Thoracic aorta (tissue), 2 donors: ENCODE measurements at regions not wholly inside any gene's neighbourhood (a gene's known extent, or its start where the extent isn't known, plus 50 kb on each side); places are given as distances from the start of the nearest gene placed in this dataset.

Experiments used
- ATAC-seq: fragments of 150-250 bp; one replicate; pipeline ENCODE4 v1.8.0; 2017; ENCODE audit warnings: low read depth; ENCODE audit not compliant: insufficient number of reproducible peaks, low FRiP score
- DNase-seq: peaks from one replicate; pipeline ENCODE4 v3.0.0-alpha.2; 2020; ENCODE audit warnings: low spot score
- H3K27ac ChIP-seq, 2 donors: fragments of 200-600 bp; sonication (generic); 1 replicate in 1 of 2; 2 replicates in 1 of 2; pipeline ENCODE4 v1.5.1; 2016; ENCODE audit warnings: mild to moderate bottlenecking in 2 of 2, moderate library complexity in 2 of 2
- H3K27me3 ChIP-seq: fragments of 200-600 bp; sonication (generic); replicated peaks from 2 replicates; pipeline ENCODE4 v1.6.0; 2016; ENCODE audit warnings: mild to moderate bottlenecking; ENCODE audit not compliant: insufficient read depth
- H3K36me3 ChIP-seq: fragments of 200-600 bp; sonication (generic); one replicate; pipeline ENCODE4 v1.5.1; 2016
- H3K4me1 ChIP-seq, 2 donors: fragments of 200-600 bp; sonication (generic); 1 replicate in 1 of 2; 2 replicates in 1 of 2; pipeline versions ENCODE4 v1.5.1 to v1.6.0; 2016; ENCODE audit warnings: low read depth in 2 of 2, mild to moderate bottlenecking in 1 of 2; ENCODE audit not compliant: control insufficient read depth in 1 of 2
- H3K4me3 ChIP-seq: fragments of 200-600 bp; sonication (generic); 2 replicates; pipeline ENCODE4 v1.5.1; 2016; ENCODE audit warnings: mild to moderate bottlenecking
- H3K9me3 ChIP-seq: fragments of 200-600 bp; sonication (generic); 2 replicates; pipeline ENCODE4 v1.5.1; 2016
- CTCF ChIP-seq: fragments of 200-600 bp; sonication (generic); IDR thresholded peaks from one replicate; pipeline ENCODE4 v1.5.1; 2019; ENCODE audit warnings: antibody characterized with exemption

- no peaks in the 10 kb centered on the region for H3K36me3 ChIP-seq
- no peak for DNase-seq
- no peak for ATAC-seq
- no peaks in the 10 kb centered on the region for H3K4me1 ChIP-seq
- no peaks in the 10 kb centered on the region for H3K27me3 ChIP-seq
- TF ChIP-seq CTCF = no peak
- H3K9me3 ChIP-seq = peaks cover 4% of the 10 kb centered on the region
- no peak overlapping the region for H3K27ac ChIP-seq
- no peak overlapping the region for H3K4me3 ChIP-seq
Observed at GRCh38 chr10:21184984-21185383, 287.9 kb upstream of the NEBL start.

GRCh38 chr10:21184216-21184615, 287.1 kb upstream of the NEBL start:
- no peaks in the 10 kb centered on the region for H3K27me3 ChIP-seq
- H3K4me1 ChIP-seq = no peaks in the 10 kb centered on the region
- peaks cover 7% of the 10 kb centered on the region for H3K9me3 ChIP-seq
- DNase-seq (no peak), ATAC-seq (no peak)
- no peak overlapping the region for H3K4me3 ChIP-seq
- H3K36me3 ChIP-seq = no peaks in the 10 kb centered on the region
- H3K27ac ChIP-seq = no peak overlapping the region
- TF ChIP-seq CTCF = no peak

- ATAC-seq (no peak), DNase-seq (no peak)
- no peak for TF ChIP-seq CTCF
- Histone ChIP-seq H3K4me3 (no peak overlapping the region), H3K9me3 (peaks cover 5% of the 10 kb centered on the region), H3K27me3 (no peaks in the 10 kb centered on the region), H3K36me3 (no peaks in the 10 kb centered on the region), H3K27ac (no peak overlapping the region), H3K4me1 (no peaks in the 10 kb centered on the region)
Observed at GRCh38 chr10:21183025-21183424, 285.9 kb upstream of the NEBL start.

- DNase-seq = no peak
- Histone ChIP-seq H3K9me3 (peaks cover 5% of the 10 kb centered on the region), H3K4me3 (no peak overlapping the region), H3K36me3 (no peaks in the 10 kb centered on the region), H3K4me1 (no peaks in the 10 kb centered on the region), H3K27ac (no peak overlapping the region), H3K27me3 (no peaks in the 10 kb centered on the region)
- no peak for TF ChIP-seq CTCF
- no peak for ATAC-seq
Observed at GRCh38 chr10:21181451-21181850, 284.3 kb upstream of the NEBL start.

- no peaks in the 10 kb centered on the region for H3K36me3 ChIP-seq
- no peak for DNase-seq
- H3K9me3 ChIP-seq = peaks cover 5% of the 10 kb centered on the region
- ATAC-seq = no peak
- no peak overlapping the region for H3K27ac ChIP-seq
- no peaks in the 10 kb centered on the region for H3K4me1 ChIP-seq
- H3K27me3 ChIP-seq = no peaks in the 10 kb centered on the region
- no peak for TF ChIP-seq CTCF
- no peak overlapping the region for H3K4me3 ChIP-seq
Observed at GRCh38 chr10:21180604-21181003, 283.5 kb upstream of the NEBL start.
